C4-2B (cell line): ENCODE measurements at regions not wholly inside any gene's neighbourhood (a gene's known extent, or its start where the extent isn't known, plus 50 kb on each side); places are given as distances from the start of the nearest gene placed in this dataset.

Experiments used
- H3K27ac ChIP-seq: fragments of 450-650 bp; 2 replicates; pipeline ENCODE4 v1.5.1; 2017
- CTCF ChIP-seq: fragments of 450-650 bp; conservative IDR thresholded peaks from 2 replicates; pipeline ENCODE4 v1.5.1; 2017; ENCODE audit warnings: mild to moderate bottlenecking
- ZFX ChIP-seq: fragments of 450-650 bp; IDR thresholded peaks from 2 replicates; pipeline ENCODE4 v1.6.1; 2017

GRCh38 chr12:93219947-93220346 lies 157.8 kb upstream of the NUDT4 start:
- no peak overlapping the region for H3K27ac ChIP-seq
- no peak for TF ChIP-seq CTCF
- TF ChIP-seq ZFX, result no peak

GRCh38 chr12:93221841-93222240 lies 155.9 kb upstream of the NUDT4 start:
- TF ChIP-seq CTCF (no peak), ZFX (no peak)
- H3K27ac ChIP-seq, result no peak overlapping the region

- TF ChIP-seq CTCF (no peak), ZFX (no peak)
- no peak overlapping the region for H3K27ac ChIP-seq
Observed at GRCh38 chr12:93223440-93224426, 154.0 kb upstream of the NUDT4 start.

- H3K27ac ChIP-seq, result no peak overlapping the region
- no peak for TF ChIP-seq ZFX
- no peak for TF ChIP-seq CTCF
Observed at GRCh38 chr12:93225094-93225493, 152.6 kb upstream of the NUDT4 start.

- no peak overlapping the region for H3K27ac ChIP-seq
- TF ChIP-seq ZFX, result no peak
- TF ChIP-seq CTCF, result no peak
Observed at GRCh38 chr12:93226361-93226760, 151.4 kb upstream of the NUDT4 start.

GRCh38 chr12:93229494-93230325 lies 148.0 kb upstream of the NUDT4 start:
- TF ChIP-seq ZFX (no peak), CTCF (no peak)
- H3K27ac ChIP-seq, result no peak overlapping the region

GRCh38 chr12:93230326-93230720 lies 147.4 kb upstream of the NUDT4 start:
- no peak overlapping the region for H3K27ac ChIP-seq
- TF ChIP-seq CTCF, result no peak
- no peak for TF ChIP-seq ZFX
